ENCODE measurements at regions not wholly inside any gene's neighbourhood (a gene's known extent, or its start where the extent isn't known, plus 50 kb on each side); places are given as distances from the start of the nearest gene placed in this dataset.
"Not testable (repeated sequence)": the region's sequence is repeated elsewhere in the genome, so short reads cannot be mapped to it uniquely, and the experiment has no call there.

DNA sequence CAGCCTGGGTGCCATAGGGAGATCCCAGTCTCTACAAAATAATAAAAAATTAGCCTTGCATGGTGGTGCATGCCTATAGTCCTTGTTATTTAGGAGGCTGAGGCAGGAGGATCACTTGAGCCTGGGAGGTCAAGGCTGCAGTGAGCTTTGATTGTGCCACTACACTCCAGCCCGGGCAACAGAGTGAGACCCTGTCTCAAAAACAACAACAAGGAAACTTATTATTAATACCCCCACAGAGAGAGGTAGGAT, 271.7 kb upstream of the NR2F2 start:
- TF ChIP-seq, protein P1, sequence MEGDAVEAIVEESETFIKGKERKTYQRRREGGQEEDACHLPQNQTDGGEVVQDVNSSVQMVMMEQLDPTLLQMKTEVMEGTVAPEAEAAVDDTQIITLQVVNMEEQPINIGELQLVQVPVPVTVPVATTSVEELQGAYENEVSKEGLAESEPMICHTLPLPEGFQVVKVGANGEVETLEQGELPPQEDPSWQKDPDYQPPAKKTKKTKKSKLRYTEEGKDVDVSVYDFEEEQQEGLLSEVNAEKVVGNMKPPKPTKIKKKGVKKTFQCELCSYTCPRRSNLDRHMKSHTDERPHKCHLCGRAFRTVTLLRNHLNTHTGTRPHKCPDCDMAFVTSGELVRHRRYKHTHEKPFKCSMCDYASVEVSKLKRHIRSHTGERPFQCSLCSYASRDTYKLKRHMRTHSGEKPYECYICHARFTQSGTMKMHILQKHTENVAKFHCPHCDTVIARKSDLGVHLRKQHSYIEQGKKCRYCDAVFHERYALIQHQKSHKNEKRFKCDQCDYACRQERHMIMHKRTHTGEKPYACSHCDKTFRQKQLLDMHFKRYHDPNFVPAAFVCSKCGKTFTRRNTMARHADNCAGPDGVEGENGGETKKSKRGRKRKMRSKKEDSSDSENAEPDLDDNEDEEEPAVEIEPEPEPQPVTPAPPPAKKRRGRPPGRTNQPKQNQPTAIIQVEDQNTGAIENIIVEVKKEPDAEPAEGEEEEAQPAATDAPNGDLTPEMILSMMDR (IDR thresholded peaks at IDR 0.05): not testable (repeated sequence)
- not testable (repeated sequence) for TF ChIP-seq POLR2A (IDR thresholded peaks at IDR 0.05)

All from body of pancreas (tissue), 4 donors.